C1 segment of cervical spinal cord (tissue), 14 donors: ENCODE measurements at regions not wholly inside any gene's neighbourhood (a gene's known extent, or its start where the extent isn't known, plus 50 kb on each side); places are given as distances from the start of the nearest gene placed in this dataset.
"Not testable (repeated sequence)": the region's sequence is repeated elsewhere in the genome, so short reads cannot be mapped to it uniquely, and the experiment has no call there.

Source experiments
- DNase-seq, 14 donors: peaks; one replicate each; lab custom pipeline; 2025; lab: John Stamatoyannopoulos, UW

GRCh38 chr11:34830648-34831047 is 85.5 kb downstream of the APIP start:
- no peak for DNase-seq

GRCh38 chr11:34830035-34830434 is 86.1 kb downstream of the APIP start:
- no peak for DNase-seq

GRCh38 chr11:34827228-34827627 is 89.0 kb downstream of the APIP start:
- DNase-seq, result no peak

GRCh38 chr11:34826384-34826726 is 89.8 kb downstream of the APIP start:
- no peak for DNase-seq

GRCh38 chr11:34825670-34826383 is 90.4 kb downstream of the APIP start:
- DNase-seq, result peak in 6 of 14 donors; percentile 17 to 26 (median 20)

GRCh38 chr11:34825315-34825669 is 90.9 kb downstream of the APIP start:
- no peak for DNase-seq

GRCh38 chr11:34824425-34824824 is 91.8 kb downstream of the APIP start:
- no peak for DNase-seq

- peak in 1 of 14 donors; percentile 6 for DNase-seq
Measured at GRCh38 chr11:34823639-34824038, 92.5 kb downstream of the APIP start.

GRCh38 chr11:34823197-34823596 is 93.0 kb downstream of the APIP start:
- peak in 1 of 14 donors; percentile 6 for DNase-seq

- no peak for DNase-seq
Measured at GRCh38 chr11:34819740-34820482, 96.3 kb downstream of the APIP start.

GRCh38 chr11:34817812-34818211 is 98.4 kb downstream of the APIP start:
- DNase-seq, result not testable (repeated sequence)

- no peak for DNase-seq
Measured at GRCh38 chr11:34816698-34817213, 99.4 kb downstream of the APIP start.

- DNase-seq, result no peak
Measured at GRCh38 chr11:34812905-34813576, 103.1 kb downstream of the APIP start.

- no peak for DNase-seq
Measured at GRCh38 chr11:34811858-34812257, 104.3 kb downstream of the APIP start.

- DNase-seq, result no peak
Measured at GRCh38 chr11:34810107-34810562, 106.0 kb downstream of the APIP start.

- DNase-seq, result no peak
Measured at GRCh38 chr11:34809191-34810106, 106.7 kb downstream of the APIP start.

GRCh38 chr11:34806875-34807274 is 109.3 kb downstream of the APIP start:
- DNase-seq, result no peak

- no peak for DNase-seq
Measured at GRCh38 chr11:34805937-34806336, 110.2 kb downstream of the APIP start.

- no peak for DNase-seq
Measured at GRCh38 chr11:34799848-34800247, 116.3 kb downstream of the APIP start.

GRCh38 chr11:34798985-34799384 is 117.2 kb downstream of the APIP start:
- no peak for DNase-seq

GRCh38 chr11:34797497-34797896 is 118.7 kb downstream of the APIP start:
- DNase-seq, result not testable (repeated sequence)
